Astrocyte (in vitro differentiated cells and primary cell): ENCODE measurements at regions not wholly inside any gene's neighbourhood (a gene's known extent, or its start where the extent isn't known, plus 50 kb on each side); places are given as distances from the start of the nearest gene placed in this dataset.

Experiments used
- DNase-seq: peaks from one replicate; pipeline ENCODE4 v3.0.0-alpha.2; 2010; ENCODE audit warnings: low read depth
- FAIRE-seq: peaks from 2 replicates; lab custom pipeline; 2011; peaks lifted over from hg19 to GRCh38; lab: Jason Lieb, UNC
- H2AFZ ChIP-seq: 2 replicates; pipeline ENCODE4 v1.6.0; 2012; ENCODE audit warnings: low read depth, low read length, inconsistent platforms
- H3K27ac ChIP-seq: 2 replicates; pipeline ENCODE4 v1.5.1; 2011; ENCODE audit warnings: low read depth, low read length, inconsistent platforms
- H3K27me3 ChIP-seq: 2 replicates; pipeline ENCODE4 v1.6.0; 2011; ENCODE audit warnings: low read length, inconsistent platforms; ENCODE audit not compliant: insufficient read depth
- H3K36me3 ChIP-seq: 2 replicates; pipeline ENCODE4 v1.5.1; 2011; ENCODE audit warnings: low read length, inconsistent platforms; ENCODE audit not compliant: insufficient read depth
- H3K4me1 ChIP-seq: 2 replicates; pipeline ENCODE4 v1.5.1; 2011; ENCODE audit warnings: low read length, inconsistent platforms; ENCODE audit not compliant: insufficient read depth
- H3K4me2 ChIP-seq: 2 replicates; pipeline ENCODE4 v1.6.0; 2012; ENCODE audit warnings: low read length, inconsistent platforms
- H3K4me3 ChIP-seq: 2 replicates; pipeline ENCODE4 v1.5.1; 2011; ENCODE audit warnings: low read depth, mild to moderate bottlenecking, low read length, inconsistent platforms; ENCODE audit not compliant: insufficient read depth
- H3K79me2 ChIP-seq: 2 replicates; pipeline ENCODE4 v1.6.0; 2012; ENCODE audit warnings: mild to moderate bottlenecking, low read length, inconsistent platforms; ENCODE audit not compliant: insufficient read depth
- H3K9ac ChIP-seq: 2 replicates; pipeline ENCODE4 v1.6.0; 2012; ENCODE audit warnings: mild to moderate bottlenecking, low read length, inconsistent platforms
- H3K9me3 ChIP-seq: 2 replicates; pipeline ENCODE4 v1.5.1; 2012; ENCODE audit warnings: low read depth, mild to moderate bottlenecking, low read length, inconsistent platforms; ENCODE audit not compliant: insufficient read depth
- H4K20me1 ChIP-seq: 2 replicates; pipeline ENCODE4 v1.6.0; 2012; ENCODE audit warnings: low read length, inconsistent platforms; ENCODE audit not compliant: insufficient read depth
- H3K27ac Mint-ChIP-seq: one replicate; pipeline ENCODE4 v1.8.0; 2021; ENCODE audit warnings: mild to moderate bottlenecking, mixed read lengths; ENCODE audit not compliant: unreplicated experiment
- H3K27me3 Mint-ChIP-seq: one replicate; pipeline ENCODE4 v1.8.0; 2021; ENCODE audit warnings: low read depth, mixed read lengths; ENCODE audit not compliant: unreplicated experiment
- H3K36me3 Mint-ChIP-seq: one replicate; pipeline ENCODE4 v1.8.0; 2021; ENCODE audit warnings: low read depth, mixed read lengths; ENCODE audit not compliant: unreplicated experiment
- H3K4me1 Mint-ChIP-seq: one replicate; pipeline ENCODE4 v1.8.0; 2021; ENCODE audit warnings: low read depth, mixed read lengths; ENCODE audit not compliant: unreplicated experiment
- H3K4me3 Mint-ChIP-seq: one replicate; pipeline ENCODE4 v1.8.0; 2021; ENCODE audit warnings: mild to moderate bottlenecking, moderate library complexity, mixed read lengths; ENCODE audit not compliant: unreplicated experiment
- H3K9me3 Mint-ChIP-seq: one replicate; pipeline ENCODE4 v1.8.0; 2021; ENCODE audit warnings: mild to moderate bottlenecking, mixed read lengths; ENCODE audit not compliant: unreplicated experiment
- CTCF ChIP-seq: IDR thresholded peaks from 2 replicates; pipeline ENCODE4 v1.5.1; 2011; ENCODE audit warnings: low read depth, mild to moderate bottlenecking, inconsistent platforms, low read length, moderate library complexity; ENCODE audit not compliant: insufficient read depth
- EZH2 ChIP-seq: IDR thresholded peaks from 2 replicates; pipeline ENCODE4 v1.6.1; 2012; ENCODE audit warnings: mild to moderate bottlenecking, low read length, inconsistent platforms; ENCODE audit not compliant: insufficient read depth

GRCh38 chr1:219763321-219763720, 150.4 kb upstream of the ZC3H11B start:
- FAIRE-seq, result no peak

GRCh38 chr1:219761208-219761860, 148.4 kb upstream of the ZC3H11B start:
- H3K9me3 ChIP-seq, result no peaks in the 10 kb centered on the region
- no peaks in the 10 kb centered on the region for H3K36me3 ChIP-seq
- no peak overlapping the region for H2AFZ ChIP-seq
- FAIRE-seq (no peak), DNase-seq (no peak)
- Mint-ChIP-seq H3K27me3 (peaks cover 4% of the 10 kb centered on the region), H3K4me1 (no peaks in the 10 kb centered on the region), H3K4me3 (no peak overlapping the region), H3K36me3 (no peaks in the 10 kb centered on the region), H3K27ac (no peak overlapping the region), H3K9me3 (peaks cover 2% of the 10 kb centered on the region)
- no peak overlapping the region for H3K4me2 ChIP-seq
- H3K4me1 ChIP-seq, result no peaks in the 10 kb centered on the region
- no peak overlapping the region for H3K27ac ChIP-seq
- H3K4me3 ChIP-seq, result no peak overlapping the region
- TF ChIP-seq CTCF (no peak), EZH2 (no peak)
- no peaks in the 10 kb centered on the region for H3K27me3 ChIP-seq
- H3K79me2 ChIP-seq, result no peaks in the 10 kb centered on the region
- H3K9ac ChIP-seq, result no peak overlapping the region
- H4K20me1 ChIP-seq, result no peaks in the 10 kb centered on the region

More at GRCh38 chr1:219763321-219763720, 150.4 kb upstream of the ZC3H11B start:
- peaks cover 2% of the 10 kb centered on the region for H3K9me3 Mint-ChIP-seq
- DNase-seq, result no peak
- Histone ChIP-seq H3K27ac (no peak overlapping the region), H2AFZ (no peak overlapping the region), H3K36me3 (no peaks in the 10 kb centered on the region), H3K4me2 (no peak overlapping the region), H3K79me2 (no peaks in the 10 kb centered on the region), H3K9me3 (no peaks in the 10 kb centered on the region), H3K9ac (no peak overlapping the region), H3K4me1 (no peaks in the 10 kb centered on the region), H4K20me1 (no peaks in the 10 kb centered on the region), H3K27me3 (no peaks in the 10 kb centered on the region), H3K4me3 (no peak overlapping the region)
- H3K27me3 Mint-ChIP-seq, result peaks cover 4% of the 10 kb centered on the region
- H3K4me3 Mint-ChIP-seq, result no peak overlapping the region
- no peak overlapping the region for H3K27ac Mint-ChIP-seq
- no peak for TF ChIP-seq CTCF
- no peaks in the 10 kb centered on the region for H3K36me3 Mint-ChIP-seq
- no peaks in the 10 kb centered on the region for H3K4me1 Mint-ChIP-seq

GRCh38 chr1:219759095-219759494, 146.2 kb upstream of the ZC3H11B start:
- H3K9me3 ChIP-seq, result no peaks in the 10 kb centered on the region
- Mint-ChIP-seq H3K27ac (no peak overlapping the region), H3K36me3 (no peaks in the 10 kb centered on the region), H3K4me1 (no peaks in the 10 kb centered on the region), H3K9me3 (peaks cover 2% of the 10 kb centered on the region), H3K4me3 (no peak overlapping the region), H3K27me3 (peaks cover 4% of the 10 kb centered on the region)
- H3K36me3 ChIP-seq, result no peaks in the 10 kb centered on the region
- H3K4me2 ChIP-seq, result no peak overlapping the region
- no peak for TF ChIP-seq CTCF
- no peak for TF ChIP-seq EZH2
- FAIRE-seq, result no peak
- no peaks in the 10 kb centered on the region for H3K4me1 ChIP-seq
- H3K79me2 ChIP-seq, result no peaks in the 10 kb centered on the region
- no peaks in the 10 kb centered on the region for H4K20me1 ChIP-seq
- no peak overlapping the region for H2AFZ ChIP-seq
- H3K27me3 ChIP-seq, result no peaks in the 10 kb centered on the region
- H3K27ac ChIP-seq, result no peak overlapping the region
- no peak overlapping the region for H3K9ac ChIP-seq
- H3K4me3 ChIP-seq, result no peak overlapping the region
- no peak for DNase-seq
